ENCODE measurements at regions not wholly inside any gene's neighbourhood (a gene's known extent, or its start where the extent isn't known, plus 50 kb on each side); places are given as distances from the start of the nearest gene placed in this dataset.

GRCh38 chr4:178185517-178185916 is 743.3 kb upstream of the AGA start:
- no peak for DNase-seq (ENCODE audit: low read depth in 1 of 2, low spot score in 1 of 2)
- TF ChIP-seq, protein P1, sequence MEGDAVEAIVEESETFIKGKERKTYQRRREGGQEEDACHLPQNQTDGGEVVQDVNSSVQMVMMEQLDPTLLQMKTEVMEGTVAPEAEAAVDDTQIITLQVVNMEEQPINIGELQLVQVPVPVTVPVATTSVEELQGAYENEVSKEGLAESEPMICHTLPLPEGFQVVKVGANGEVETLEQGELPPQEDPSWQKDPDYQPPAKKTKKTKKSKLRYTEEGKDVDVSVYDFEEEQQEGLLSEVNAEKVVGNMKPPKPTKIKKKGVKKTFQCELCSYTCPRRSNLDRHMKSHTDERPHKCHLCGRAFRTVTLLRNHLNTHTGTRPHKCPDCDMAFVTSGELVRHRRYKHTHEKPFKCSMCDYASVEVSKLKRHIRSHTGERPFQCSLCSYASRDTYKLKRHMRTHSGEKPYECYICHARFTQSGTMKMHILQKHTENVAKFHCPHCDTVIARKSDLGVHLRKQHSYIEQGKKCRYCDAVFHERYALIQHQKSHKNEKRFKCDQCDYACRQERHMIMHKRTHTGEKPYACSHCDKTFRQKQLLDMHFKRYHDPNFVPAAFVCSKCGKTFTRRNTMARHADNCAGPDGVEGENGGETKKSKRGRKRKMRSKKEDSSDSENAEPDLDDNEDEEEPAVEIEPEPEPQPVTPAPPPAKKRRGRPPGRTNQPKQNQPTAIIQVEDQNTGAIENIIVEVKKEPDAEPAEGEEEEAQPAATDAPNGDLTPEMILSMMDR (IDR thresholded peaks at IDR 0.05; ENCODE audit: insufficient read depth, low read length) = no peak
- TF ChIP-seq POLR2AphosphoS5 (IDR thresholded peaks at IDR 0.05; ENCODE audit: low read depth) = no peak
- no peak for TF ChIP-seq SPI1 (IDR thresholded peaks at IDR 0.05; ENCODE audit: borderline replicate concordance, low read depth)
- no peak for TF ChIP-seq GABPA (IDR thresholded peaks at IDR 0.05; ENCODE audit: low read depth)
- TF ChIP-seq REST (IDR thresholded peaks at IDR 0.05; ENCODE audit: insufficient replicate concordance, low read depth) = no peak
- Histone ChIP-seq H3K27ac (replicated peaks) (no peak overlapping the region), H3K27me3 (ENCODE audit: insufficient read depth, poor library complexity, severe bottlenecking) (no peaks in the 10 kb centered on the region), H3K4me3 (replicated peaks; ENCODE audit: insufficient read depth, low read length) (no peak overlapping the region)

DNA sequence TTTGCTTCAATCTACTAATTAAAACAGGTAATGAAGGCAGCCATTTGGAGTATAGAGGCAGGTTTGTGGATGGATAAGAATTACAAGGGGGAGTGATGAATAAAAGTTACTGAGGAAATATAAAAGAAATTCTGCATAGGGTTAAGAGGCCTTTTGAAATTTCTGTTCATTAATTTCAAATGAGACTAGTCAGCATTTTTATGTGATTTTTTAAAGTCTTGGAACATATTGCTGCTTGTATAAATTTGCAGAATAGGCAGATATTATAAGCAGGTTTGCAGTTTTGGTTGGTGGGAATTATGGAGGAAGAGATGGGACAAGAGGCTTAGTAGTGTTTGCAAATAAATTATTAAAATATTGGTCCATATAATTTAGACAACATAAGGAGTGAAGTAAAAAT is 750.4 kb upstream of the AGA start:
- Histone ChIP-seq H3K27ac (replicated peaks) (no peak overlapping the region), H3K4me3 (replicated peaks; ENCODE audit: insufficient read depth, low read length) (no peak overlapping the region), H3K27me3 (ENCODE audit: insufficient read depth, poor library complexity, severe bottlenecking) (no peaks in the 10 kb centered on the region)
- no peak for DNase-seq (ENCODE audit: low read depth in 1 of 2, low spot score in 1 of 2)
- TF ChIP-seq POLR2AphosphoS5 (IDR thresholded peaks at IDR 0.05; ENCODE audit: low read depth) = no peak
- no peak for TF ChIP-seq GABPA (IDR thresholded peaks at IDR 0.05; ENCODE audit: low read depth)
- TF ChIP-seq SPI1 (IDR thresholded peaks at IDR 0.05; ENCODE audit: borderline replicate concordance, low read depth) = no peak
- no peak for TF ChIP-seq REST (IDR thresholded peaks at IDR 0.05; ENCODE audit: insufficient replicate concordance, low read depth)
- TF ChIP-seq, protein P1 (IDR thresholded peaks at IDR 0.05; ENCODE audit: insufficient read depth, low read length) = no peak

GRCh38 chr4:178196751-178197374 is 754.6 kb upstream of the AGA start:
- no peak for TF ChIP-seq SPI1 (IDR thresholded peaks at IDR 0.05; ENCODE audit: borderline replicate concordance, low read depth)
- no peak for DNase-seq (ENCODE audit: low read depth in 1 of 2, low spot score in 1 of 2)
- no peaks in the 10 kb centered on the region for H3K27me3 ChIP-seq (ENCODE audit: insufficient read depth, poor library complexity, severe bottlenecking)
- no peak overlapping the region for H3K4me3 ChIP-seq (replicated peaks; ENCODE audit: insufficient read depth, low read length)
- no peak overlapping the region for H3K27ac ChIP-seq (replicated peaks)

GRCh38 chr4:178198691-178199090 is 756.5 kb upstream of the AGA start:
- no peaks in the 10 kb centered on the region for H3K27me3 ChIP-seq (ENCODE audit: insufficient read depth, poor library complexity, severe bottlenecking)
- H3K27ac ChIP-seq (replicated peaks) = no peak overlapping the region
- no peak overlapping the region for H3K4me3 ChIP-seq (replicated peaks; ENCODE audit: insufficient read depth, low read length)
- no peak for TF ChIP-seq REST (IDR thresholded peaks at IDR 0.05; ENCODE audit: insufficient replicate concordance, low read depth)
- TF ChIP-seq POLR2AphosphoS5 (IDR thresholded peaks at IDR 0.05; ENCODE audit: low read depth) = no peak
- TF ChIP-seq, protein P1 (IDR thresholded peaks at IDR 0.05; ENCODE audit: insufficient read depth, low read length) = no peak
- no peak for TF ChIP-seq GABPA (IDR thresholded peaks at IDR 0.05; ENCODE audit: low read depth)
- no peak for TF ChIP-seq SPI1 (IDR thresholded peaks at IDR 0.05; ENCODE audit: borderline replicate concordance, low read depth)
- DNase-seq (ENCODE audit: low read depth in 1 of 2, low spot score in 1 of 2) = no peak

Data from HL-60 (cell line).